HG03457 (cell line): ENCODE measurements at regions not wholly inside any gene's neighbourhood (a gene's known extent, or its start where the extent isn't known, plus 50 kb on each side); places are given as distances from the start of the nearest gene placed in this dataset.
"Not testable (repeated sequence)": the region's sequence is repeated elsewhere in the genome, so short reads cannot be mapped to it uniquely, and the experiment has no call there.

Source experiments
- ATAC-seq: cut with Tn5 transposase; IDR thresholded peaks from one replicate; pipeline ENCODE4 v1.9.1; 2021; ENCODE audit warnings: moderate number of reproducible peaks; ENCODE audit not compliant: unreplicated experiment

DNA sequence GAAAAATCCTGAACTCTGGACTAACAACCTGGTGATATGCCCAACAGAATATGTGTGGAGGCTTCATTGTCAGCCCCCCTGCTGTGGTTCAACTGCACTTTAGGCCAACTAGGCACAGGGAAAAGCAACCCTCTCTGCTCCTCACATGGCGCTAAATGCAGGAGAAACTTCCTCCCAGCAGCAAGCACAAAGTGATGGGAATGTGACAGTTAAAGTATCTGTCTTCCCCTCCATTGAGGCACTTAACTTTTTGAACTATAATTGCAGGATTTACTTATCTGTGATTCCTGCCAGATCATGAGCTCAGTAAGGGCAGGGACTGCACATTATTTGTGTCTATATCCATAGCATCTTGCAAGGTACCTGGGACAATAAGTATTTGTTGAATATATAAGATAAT is 981.2 kb upstream of the KLHL29 start:
- no peak for ATAC-seq

DNA sequence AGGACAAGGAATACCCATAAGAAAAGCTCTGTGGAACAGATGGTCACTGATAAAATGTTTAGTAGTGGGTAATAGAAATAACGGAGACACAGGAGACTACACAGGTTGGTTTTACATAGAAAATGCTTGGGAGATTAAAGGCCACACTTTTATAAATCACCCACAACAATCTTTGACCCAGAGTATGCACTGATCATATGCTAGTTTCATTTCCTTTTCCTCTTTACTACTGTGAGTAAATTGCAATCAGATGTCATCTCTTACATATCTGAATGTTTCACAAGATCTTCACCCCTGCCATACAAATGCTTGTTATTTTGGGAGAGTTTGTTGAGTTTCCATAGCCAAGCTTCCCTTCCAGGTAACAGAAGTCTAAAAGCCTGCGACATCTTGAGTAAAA is 978.4 kb upstream of the KLHL29 start:
- no peak for ATAC-seq

DNA sequence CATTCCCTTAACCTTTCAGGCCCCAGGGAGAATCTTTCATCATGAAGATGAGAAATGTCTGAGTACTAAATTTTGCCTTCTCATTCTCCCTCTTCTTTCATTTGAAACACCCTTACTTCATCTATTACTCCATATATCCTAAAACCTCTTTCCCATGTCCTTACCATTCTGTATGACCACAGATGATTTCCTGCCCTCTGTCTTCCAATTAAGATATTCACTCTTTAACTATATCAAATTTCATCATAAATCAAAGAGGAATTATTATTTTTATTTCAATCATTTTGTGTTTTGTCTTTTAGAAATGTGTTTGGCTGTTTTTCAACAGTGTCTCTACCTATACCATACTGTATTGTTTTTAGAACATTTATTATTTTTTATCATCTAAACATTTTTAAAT is 964.9 kb upstream of the KLHL29 start:
- no peak for ATAC-seq

DNA sequence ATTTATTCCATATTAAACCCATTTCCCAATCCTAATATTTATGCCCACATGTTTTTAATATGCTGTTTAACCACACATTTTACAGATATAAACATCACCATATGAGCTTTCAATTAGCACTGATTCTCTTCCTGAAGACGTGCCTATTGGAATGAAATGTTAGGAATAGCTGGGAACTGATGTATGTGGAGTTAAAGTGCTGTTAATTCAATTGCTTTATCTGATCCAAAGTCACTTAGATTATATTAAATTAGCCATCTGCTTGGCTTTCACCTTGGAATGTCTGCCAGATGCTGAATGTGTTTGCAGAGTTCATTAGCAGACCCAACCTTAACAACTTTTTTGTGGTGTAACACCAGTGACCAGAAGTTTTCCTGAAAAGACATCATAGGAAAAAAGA is 942.9 kb upstream of the KLHL29 start:
- ATAC-seq: no peak

DNA sequence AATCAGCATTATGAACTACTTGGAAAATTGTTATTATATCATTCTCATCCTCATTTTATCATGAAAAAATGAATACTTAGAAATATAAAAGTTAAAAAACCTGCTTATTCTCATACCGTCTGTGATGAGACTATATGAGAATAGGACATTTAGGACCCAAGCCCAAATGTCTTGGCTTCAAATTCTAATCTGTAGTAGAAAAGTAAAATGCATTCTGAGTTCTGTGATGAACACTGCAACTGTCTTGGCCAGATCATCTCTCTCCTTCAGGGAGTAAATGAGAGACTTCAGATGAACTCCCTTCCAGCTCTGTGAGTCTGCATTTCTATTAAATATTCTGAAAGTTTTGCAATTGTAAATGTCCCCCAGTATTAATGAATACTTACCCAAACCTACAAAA is 940.7 kb upstream of the KLHL29 start:
- no peak for ATAC-seq

DNA sequence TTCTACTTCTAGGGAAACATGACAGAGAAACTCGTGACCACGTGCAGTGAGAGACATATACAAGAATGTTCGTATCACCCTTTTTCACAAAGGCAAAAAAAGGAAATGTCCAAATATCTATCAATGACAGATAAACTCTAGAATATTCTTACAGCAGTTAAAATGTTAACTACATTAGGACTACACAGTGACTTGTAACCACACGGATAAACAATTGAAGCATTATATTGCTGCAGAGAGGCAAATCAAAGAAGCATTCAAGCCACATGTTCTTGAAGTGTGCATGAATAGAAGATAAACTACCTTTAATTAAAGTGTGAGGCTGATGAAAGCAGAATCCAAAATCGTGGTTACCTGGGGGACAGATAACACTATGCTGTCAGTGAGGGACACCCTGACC is 935.3 kb upstream of the KLHL29 start:
- ATAC-seq: no peak

DNA sequence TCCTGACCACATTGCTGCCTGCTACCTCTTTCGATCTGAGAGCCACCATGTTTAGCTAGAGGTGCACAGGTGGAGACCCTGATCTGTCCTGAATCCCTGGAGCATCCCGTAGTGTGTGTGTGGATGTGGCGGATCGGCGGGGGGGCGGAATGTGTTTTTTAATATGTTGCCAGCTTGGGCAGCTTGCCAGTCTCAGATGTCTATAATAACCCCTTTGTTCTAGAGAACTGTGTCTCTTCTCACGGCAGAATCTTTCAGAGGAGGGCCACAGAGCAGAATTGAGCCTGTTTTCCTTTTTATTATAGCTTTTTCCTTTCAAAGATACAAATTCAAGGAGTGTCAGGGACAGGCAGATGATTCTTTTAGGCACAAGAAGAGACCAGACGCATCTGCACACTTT is 934.1 kb upstream of the KLHL29 start:
- no peak for ATAC-seq

DNA sequence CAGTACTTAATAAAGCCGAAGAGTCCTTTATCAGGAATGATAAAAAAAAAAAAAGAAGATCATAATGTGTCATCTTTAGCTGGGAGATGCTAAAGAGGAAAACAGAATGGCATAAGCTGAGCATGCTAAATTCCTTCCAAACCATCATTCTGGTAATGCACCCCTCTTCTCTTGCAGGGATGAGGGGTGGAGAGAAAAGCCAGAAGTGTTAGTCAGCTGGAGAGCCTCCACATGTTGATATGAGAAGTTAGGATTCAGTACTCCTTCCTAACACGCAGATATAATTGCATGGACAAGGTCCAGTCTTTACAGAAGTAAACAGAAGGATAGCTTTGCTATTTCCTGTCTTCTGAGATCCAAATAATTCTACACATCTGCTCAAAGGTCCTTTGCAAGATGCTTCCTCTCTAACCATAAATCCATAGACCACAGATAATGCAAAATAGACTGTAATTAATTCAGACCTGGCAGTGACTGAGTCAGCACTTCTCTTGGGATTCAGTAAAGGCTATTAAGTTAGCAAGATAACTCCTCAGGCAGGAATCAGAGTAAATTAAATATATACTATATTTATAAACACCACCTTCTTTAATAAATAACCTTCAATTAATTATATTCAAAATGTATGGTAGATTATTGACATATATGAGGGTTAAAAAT is 930.0 kb upstream of the KLHL29 start:
- ATAC-seq: no peak

DNA sequence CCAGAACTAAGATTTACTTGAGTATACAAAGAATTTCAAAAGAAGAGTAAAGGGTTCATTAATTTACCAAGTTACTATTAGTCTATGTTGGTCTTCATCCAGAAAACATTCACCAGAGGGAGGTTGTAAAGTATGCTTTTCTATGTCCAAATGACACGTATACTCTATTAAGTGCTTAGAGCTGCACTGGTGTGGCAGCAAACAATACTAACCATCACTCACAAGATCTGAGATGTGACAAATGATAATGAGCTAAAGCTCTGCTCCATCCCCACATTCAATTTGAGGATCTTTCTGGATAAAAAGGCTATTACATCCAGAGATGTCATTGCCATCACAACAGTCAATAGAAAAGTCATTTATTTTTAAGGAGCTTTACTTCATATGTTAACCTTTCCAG is 926.5 kb upstream of the KLHL29 start:
- ATAC-seq: no peak

DNA sequence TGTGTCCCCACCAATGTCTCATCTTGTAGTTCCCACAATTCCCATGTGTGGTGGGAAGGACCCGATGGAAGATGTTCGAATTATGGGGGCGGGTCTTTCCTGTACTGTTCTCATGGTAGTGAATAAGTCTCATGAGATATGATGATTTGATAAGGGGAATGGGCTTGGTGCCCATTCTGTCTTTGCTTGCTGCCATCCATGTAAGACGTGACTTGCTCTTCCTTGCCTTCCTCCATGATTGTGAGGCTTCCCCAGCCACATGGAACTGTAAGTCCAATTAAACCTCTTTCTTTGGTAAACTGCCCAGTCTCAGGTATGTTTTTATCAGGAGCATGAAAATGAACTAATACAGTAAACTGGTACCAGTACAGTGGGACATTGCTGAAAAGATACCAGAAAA is 909.9 kb upstream of the KLHL29 start:
- not testable (repeated sequence) for ATAC-seq

DNA sequence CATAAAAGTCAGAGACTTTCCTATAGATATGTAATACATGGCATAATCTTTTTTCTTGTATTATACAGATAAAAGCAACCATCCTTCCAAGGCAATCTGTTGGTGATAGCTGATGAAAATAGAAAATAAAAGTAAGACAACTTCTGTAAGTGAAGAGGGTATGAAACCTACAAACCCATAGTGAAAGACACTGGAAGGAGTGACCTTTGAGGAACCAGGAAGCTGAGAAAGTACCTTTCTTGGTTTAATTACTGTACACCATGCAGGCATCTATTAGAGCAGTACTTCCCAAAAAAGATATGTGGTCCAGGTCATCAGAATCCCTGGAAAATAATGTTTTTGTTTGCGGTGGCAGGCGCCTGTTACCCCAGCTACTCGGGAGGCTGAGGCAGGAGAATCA is 906.6 kb upstream of the KLHL29 start:
- ATAC-seq: no peak

DNA sequence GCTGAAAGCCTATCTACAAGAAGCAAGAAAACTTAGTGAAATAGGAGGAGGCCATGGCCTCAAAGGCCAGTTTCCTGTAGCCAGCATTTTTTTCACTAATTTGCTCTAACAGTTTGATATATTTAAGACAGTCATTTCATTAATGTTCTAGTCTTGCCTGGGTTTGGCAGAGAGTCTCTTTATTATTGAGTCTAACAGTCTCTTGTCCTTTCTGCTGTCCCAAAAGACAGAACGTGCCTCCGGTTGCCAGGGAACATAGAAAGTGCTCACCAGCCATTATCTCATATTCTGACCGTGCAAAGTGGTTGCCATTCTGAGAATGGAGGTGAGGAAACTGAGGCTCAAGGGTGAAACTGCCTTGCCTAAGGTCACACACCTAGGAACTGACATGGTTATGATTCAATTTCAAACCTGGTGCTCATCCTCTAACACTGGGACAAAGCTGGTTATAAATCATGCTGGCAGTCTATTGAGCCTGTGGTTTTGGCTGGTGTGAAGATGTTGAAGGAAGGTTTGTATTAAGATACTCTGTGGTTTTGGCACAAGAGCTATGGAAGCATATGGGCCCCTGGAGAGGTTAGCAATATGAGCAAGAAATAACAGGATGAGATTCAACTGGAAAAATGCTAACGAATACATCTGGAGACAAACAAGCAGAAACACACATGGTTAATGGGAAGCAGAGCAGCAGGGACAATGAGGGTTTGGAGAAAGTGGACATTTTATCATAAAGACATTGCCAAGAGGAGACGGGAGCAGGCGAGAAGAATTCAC is 903.3 kb upstream of the KLHL29 start:
- ATAC-seq: no peak

DNA sequence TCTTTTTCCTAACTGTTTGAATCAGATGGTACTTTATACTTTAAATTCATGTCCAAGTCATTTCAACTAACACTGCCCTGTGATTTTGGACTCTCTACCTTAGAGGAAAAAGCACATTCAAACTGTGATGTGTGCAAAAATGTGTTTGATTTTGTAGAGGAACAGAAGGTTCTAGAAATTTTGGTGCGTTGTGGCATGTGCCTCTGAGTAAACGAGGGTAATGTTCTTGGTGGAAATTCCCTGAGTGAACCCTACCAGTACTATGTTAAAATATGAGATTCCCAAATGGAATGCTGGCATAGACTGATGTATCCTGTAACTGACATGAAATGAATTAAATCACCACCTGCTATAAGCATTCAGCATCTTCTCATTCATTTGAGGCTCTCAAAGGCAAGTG is 901.9 kb upstream of the KLHL29 start:
- ATAC-seq: no peak

DNA sequence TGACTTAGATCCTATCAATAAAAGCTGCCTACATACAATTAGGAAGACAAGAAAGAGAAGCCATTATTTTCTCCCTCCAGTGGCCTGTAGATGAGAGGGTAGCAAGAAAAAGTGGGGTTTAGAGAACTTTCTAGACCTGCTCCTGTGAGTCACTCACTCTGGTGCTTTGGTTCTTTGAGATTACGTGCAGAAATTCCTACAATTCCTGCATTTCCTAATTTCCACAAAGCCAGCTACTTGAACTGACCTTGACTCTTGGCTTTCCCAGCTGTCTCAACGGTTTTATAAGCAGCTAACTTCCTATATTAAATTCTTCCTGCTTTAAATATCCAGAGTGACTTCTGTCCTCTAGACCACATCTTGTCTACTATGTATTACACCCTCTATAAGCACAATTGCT is 899.5 kb upstream of the KLHL29 start:
- ATAC-seq: no peak

DNA sequence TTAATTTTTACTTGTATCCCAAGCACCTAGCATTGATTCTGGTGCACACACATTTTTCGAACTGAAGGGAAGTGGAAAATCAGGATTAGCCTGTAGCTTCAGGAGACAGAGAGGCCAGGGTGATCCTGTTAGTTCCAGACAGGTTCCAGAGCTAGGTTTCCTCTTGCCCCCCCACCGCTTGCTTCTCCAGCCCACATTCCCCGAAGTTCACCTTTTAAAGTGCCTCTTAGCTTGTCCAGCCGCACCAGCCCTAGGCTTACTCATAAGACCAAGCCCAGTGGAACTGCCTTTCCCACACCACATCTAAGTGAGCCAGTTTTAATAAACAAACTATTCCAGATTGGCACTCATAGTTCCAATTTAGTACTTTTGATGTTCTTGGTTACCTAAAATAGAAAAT is 898.6 kb upstream of the KLHL29 start:
- ATAC-seq: no peak

DNA sequence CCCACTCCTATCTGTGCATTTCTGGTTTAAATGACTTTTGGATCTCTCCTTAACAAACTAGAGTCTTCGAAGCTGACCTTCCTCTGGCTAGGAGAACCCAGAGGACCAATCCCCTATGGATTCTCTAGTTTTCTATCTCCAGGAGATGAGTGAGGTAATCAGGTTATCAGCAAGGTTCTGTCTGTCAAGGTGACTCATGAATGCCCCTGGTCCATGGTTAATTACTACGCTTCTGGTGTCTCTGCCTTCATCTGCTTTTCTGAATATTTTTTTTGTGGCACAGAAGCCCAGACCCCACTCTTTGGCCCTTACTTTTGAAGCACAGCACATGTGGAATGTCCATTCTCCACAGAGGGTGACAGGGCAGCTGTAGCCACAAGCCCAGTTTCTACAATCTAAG is 897.9 kb upstream of the KLHL29 start:
- no peak for ATAC-seq

DNA sequence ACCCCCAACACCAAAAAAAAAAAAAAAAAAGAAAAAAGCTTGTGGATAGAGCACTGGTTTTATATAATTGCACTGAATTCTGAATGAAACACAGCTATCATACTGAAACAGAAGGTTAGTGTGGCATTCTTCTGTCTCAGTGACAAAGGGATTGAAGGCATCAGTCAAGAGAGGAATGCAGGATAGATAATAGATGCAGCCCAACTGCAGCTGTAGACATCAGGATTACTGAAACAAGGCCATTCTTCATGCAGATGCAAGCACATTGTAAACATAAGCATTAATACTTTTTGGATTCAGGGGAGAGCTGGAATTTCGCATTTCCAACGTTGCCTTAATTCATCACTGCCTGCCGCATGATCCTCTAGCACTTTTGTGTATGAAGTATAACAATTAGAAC is 897.4 kb upstream of the KLHL29 start:
- ATAC-seq: no peak

DNA sequence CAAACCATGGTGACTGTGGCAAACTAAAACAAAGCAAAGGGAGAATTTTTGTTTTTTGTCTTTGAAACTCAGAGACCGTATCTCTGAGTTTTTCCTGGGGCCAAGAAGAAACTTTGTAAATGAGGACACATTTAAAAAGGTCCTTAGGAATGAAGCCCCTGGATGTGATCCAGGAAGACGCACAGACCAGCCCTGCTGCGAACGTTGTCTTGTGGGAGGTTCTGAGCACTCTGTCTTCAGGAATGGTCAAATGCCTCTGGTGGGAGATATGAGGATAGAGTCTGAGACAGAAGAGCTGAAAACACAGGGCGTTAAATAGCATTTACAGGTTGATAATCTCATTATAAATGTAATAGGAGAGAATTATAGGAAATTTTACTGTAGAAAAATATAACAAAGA is 893.5 kb upstream of the KLHL29 start:
- no peak for ATAC-seq

DNA sequence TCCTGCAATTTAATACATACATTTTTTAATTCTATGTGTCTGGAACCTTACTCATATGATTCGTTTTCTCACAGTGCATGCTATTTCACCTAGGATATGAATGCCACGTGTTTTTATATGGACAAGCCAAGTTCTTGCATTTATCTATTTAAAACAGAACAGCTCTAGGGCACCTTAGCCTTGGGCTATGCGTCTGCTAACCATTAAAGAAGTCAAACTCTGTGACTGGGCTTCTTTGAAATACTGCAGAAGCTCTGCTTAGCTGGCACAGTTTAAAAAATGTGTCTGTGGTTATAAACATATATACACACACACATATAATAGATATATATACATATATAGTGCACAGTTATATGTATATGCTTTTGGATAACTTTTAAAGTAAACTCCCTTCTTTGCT is 890.8 kb upstream of the KLHL29 start:
- no peak for ATAC-seq

DNA sequence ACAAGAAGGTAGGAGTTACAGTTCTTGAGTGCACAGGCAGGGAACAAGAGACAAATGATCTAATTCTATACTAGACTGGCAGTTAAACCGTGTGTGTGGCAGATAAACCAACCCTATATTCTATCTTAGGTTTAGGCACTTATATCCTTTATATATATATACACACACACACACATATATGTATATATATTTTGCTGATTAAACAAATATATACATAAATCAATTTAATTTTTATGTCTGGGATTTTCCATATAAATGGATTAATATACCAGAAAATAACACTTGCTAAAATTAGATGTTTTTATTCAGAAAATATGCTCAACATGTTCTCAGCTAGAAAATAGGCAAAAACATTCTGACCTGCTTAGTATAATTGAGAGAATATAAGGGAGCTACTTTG is 887.9 kb upstream of the KLHL29 start:
- ATAC-seq: no peak

DNA sequence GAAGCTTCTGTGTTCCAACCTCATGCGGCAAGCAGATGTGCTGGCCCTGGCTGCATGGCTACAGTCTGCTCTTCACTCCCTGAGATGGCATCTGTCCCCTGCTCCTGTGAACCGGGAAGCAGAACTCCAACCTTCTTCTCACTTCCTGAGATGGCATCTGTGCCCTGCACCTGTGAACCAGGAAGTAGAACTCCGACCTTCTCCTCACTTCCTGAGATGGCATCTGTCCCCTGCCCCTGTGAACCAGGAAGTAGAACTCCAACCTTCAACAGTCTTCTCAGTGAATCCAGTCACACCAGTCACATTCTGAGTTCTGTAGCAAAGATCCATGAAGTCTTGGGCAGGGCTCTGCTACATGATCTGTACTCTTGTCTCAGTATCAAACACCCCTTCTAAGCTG is 887.2 kb upstream of the KLHL29 start:
- no peak for ATAC-seq

DNA sequence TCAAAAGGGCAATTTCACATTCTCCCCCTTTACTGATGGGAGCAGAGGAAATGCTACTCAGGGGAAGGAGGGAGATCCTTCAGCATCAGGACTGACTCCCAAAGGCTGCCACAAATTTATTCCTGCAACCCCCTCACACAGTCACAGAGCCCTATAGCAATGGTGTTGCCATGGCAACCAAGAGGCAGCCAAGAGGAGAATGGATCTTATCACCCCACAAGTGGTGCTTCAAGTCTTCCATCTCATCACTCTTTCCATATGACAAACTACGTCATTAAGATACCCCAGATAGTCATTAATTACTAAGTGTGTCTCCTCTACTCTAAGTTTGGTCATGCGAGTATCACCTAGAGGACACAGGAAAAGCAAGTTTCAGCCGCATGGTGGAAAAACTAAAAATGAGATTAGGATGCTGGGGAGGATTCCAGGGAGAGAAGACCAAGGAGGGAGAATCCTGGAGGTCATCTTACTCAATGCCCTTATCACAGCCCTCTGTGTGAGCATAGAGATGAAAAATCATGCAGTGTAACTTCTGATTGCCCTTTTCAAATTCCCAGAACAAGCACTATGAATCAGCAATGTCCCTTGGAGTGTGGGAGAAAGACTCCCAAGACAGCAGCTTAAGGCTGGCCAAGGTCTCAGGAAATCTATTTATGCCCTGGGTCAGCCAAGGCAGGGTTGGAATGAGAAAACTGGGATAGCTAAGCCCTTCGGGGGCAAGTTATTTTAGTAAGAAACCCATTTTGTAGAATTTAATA is 885.7 kb upstream of the KLHL29 start:
- ATAC-seq: no peak
